ENCODE measurements at regions not wholly inside any gene's neighbourhood (a gene's known extent, or its start where the extent isn't known, plus 50 kb on each side); places are given as distances from the start of the nearest gene placed in this dataset.

GRCh38 chr9:32906213-32906612 lies 95.2 kb downstream of the APTX start:
- H3K4me3 ChIP-seq (replicated peaks in 1 of 2; ENCODE audit: low read depth in 2 of 2, low read length in 2 of 2), result no peak overlapping the region
- DNase-seq (ENCODE audit: low read depth in 2 of 2), result no peak
- TF ChIP-seq CTCF (IDR thresholded peaks at IDR 0.05; ENCODE audit: low read depth, low read length), result no peak

- no peak overlapping the region for H3K4me3 ChIP-seq (replicated peaks in 1 of 2; ENCODE audit: low read depth in 2 of 2, low read length in 2 of 2)
- no peak for DNase-seq (ENCODE audit: low read depth in 2 of 2)
- TF ChIP-seq CTCF (IDR thresholded peaks at IDR 0.05; ENCODE audit: low read depth, low read length), result no peak
Measured at GRCh38 chr9:32915802-32916201, 85.6 kb downstream of the APTX start.

GRCh38 chr9:32918628-32919027 lies 82.8 kb downstream of the APTX start:
- no peak for TF ChIP-seq CTCF (IDR thresholded peaks at IDR 0.05; ENCODE audit: low read depth, low read length)
- H3K4me3 ChIP-seq (replicated peaks in 1 of 2; ENCODE audit: low read depth in 2 of 2, low read length in 2 of 2), result no peak overlapping the region
- DNase-seq (ENCODE audit: low read depth in 2 of 2), result no peak
